ENCODE measurements at regions not wholly inside any gene's neighbourhood (a gene's known extent, or its start where the extent isn't known, plus 50 kb on each side); places are given as distances from the start of the nearest gene placed in this dataset.

GRCh38 chr9:79362100-79363081, 209.4 kb upstream of the TLE4 start:
- no peak for DNase-seq

DNA sequence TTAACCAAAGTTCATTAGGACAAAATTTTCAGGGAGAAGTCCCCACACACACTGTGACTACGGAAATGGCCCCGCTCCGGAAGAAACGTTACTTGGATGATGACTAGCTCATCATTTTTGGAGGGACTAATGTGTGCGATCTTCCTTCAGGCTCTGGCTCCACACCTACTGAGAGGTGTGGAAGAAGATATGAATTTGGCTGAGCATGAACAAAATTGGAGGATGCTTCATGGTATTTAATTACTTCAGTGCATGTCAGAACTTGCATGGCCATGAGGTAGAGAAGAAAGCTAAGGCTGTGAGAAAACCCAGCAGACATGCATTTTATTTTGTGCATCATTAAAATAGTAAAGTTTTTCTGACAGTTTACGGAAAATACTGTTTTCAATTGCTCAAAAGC, 202.1 kb upstream of the TLE4 start:
- DNase-seq, result no peak

DNA sequence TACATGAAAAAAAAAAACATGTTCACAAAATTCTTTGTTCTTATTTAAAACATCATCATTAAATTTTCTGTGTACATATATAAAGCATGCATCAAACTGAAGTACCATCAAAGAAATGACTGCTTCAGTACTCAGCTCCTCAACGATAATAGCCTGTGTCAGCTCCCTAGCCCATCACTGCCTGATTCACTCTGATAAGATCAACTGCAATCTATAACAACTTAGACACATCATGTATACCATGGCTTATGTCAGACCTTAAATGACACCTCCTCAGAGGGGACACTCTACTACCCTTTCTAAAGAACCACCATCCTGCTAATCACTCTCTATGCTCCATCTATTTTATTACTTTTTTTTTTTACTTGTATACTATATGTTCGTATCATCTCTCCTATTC, 200.5 kb upstream of the TLE4 start:
- DNase-seq, result no peak

DNA sequence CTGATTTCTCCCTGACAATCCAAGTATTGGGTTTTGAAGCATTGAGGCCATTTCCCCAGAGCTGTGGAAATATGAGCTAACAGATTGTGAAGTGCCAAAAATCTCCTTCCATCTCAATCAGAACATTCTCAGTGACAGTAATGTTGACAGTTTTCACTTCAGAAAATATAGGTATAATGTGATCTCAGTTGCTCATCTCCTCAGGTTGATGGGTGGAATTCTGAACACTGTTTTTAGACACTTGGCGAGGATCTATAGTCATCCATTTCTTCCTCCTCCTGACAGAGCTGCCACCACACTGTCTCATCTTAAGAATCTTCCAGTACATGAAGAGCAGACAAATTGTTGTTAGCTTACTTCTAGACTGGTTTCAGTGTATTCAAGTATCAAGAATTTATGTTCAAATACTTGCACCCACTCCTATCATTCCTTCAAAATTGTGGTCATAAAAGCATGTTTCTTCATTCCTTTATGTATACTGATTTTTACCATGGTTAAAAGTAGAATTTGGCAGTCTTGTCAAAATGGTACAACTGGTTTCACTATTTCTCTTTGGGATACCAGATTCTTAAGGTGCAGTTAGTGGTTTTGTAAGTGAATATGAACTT, 199.7 kb upstream of the TLE4 start:
- DNase-seq, result no peak

DNA sequence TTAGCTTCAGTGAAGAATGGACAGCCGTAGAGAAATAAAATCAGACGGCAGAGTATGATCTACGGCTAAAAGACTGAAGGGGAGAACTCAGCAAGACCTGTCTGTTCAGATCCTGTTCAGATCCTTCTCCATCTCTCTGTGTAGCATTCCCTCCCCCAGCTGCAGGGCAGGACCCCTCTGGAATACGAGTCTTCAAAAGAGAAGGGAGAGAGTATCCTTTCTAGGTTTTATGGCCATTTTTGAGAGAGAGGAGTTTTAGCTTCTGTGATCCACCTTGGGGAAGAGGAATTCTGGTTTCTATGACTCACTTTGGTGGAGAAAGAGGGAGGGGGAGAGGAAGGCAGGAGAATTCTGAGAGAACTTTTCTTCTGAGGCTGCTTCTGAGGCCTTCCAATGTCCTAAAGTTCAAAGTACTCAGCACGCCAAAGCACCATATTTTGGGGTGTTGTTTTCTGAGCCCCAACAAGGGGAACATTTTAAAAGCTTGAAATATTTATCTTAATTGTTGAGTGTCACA, 194.4 kb upstream of the TLE4 start:
- no peak for DNase-seq

- DNase-seq, result no peak
Observed at GRCh38 chr9:79378107-79378506, 193.7 kb upstream of the TLE4 start.

- DNase-seq, result no peak
Observed at GRCh38 chr9:79382044-79382443, 189.7 kb upstream of the TLE4 start.

- no peak for DNase-seq
Observed at GRCh38 chr9:79382458-79382857, 189.3 kb upstream of the TLE4 start.

- no peak for DNase-seq
Observed at GRCh38 chr9:79383096-79383495, 188.7 kb upstream of the TLE4 start.

DNA sequence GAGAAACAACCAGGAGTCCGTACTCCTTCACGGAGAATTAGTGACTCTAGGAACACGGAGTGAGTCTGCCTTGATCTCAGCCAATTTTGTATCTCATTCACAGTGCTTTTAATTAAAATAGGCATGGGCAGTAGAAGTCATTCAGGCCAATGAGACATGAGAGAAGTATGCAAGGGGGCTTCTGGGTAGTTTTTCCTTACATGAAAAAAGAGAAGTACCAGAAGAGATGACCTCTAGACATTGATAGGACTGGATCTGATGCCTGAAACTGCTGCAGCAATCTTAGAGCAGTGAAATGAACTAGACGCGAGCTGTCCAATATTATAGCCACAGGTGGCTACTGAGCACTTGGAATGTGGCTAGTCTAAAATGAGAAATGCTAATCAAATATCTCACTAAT, 187.7 kb upstream of the TLE4 start:
- DNase-seq, result no peak

GRCh38 chr9:79384501-79384900, 187.3 kb upstream of the TLE4 start:
- no peak for DNase-seq

DNA sequence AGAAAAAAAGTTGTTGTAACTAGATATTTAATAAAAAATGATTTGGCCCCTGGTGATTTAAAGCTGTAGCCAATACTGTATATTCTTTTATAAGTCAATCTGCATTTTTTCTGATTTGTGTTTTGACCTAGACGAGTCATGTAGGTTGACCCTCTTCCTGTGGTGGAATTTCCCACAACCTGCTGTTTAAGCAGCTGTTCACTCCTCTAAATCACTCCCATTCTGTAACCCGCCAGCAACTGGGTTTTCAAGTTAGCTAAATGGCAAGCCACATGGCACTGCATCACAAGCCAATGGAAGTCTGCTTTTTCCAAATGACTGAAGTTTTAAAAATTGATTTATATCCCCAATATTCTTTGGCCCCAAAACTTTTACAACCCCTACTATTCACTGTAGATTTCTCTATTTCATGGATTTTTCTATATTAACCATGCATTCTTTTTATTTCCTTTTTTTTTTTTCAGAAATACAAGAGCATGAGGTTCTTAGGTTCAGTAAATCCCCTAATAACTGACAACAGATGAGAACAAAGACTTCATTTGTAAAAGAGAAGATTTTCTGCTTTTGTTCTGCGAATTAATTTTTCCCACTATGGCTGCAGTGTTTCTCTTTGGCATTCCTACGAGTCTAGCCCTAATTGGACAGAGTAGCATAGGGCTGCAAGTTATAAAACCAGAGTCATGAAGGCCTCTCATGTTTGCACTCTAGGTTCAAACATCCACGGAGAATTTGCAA, 184.5 kb upstream of the TLE4 start:
- DNase-seq, result peak; percentile 49

DNA sequence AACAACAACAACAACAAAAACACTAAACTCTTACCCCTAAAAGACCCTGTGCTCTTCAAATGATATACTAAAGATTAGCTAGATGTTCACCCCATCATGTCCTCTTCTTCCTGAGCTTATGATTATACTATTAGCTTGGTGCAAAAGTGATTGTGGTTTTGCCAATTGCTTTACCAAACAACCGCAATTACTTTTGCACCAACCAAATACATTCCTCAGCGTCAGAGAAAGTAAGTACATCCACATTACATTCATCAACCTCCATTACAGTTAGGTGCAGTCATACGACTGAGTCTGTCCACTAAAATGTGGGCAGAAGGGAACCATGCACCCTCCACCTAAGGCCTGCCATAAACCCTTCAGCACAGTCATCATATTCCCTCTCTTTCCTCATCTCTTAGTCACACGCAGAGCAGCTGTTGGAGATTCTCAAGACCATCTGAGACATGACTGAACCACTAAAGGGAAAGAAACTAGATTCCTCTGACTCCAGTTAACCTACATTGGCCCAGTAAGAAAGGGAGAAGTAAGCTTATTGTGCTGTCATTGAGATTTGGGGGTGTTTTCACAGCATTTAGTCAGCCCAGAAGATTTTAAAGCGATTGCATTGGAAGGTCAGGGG, 181.6 kb upstream of the TLE4 start:
- no peak for DNase-seq

DNA sequence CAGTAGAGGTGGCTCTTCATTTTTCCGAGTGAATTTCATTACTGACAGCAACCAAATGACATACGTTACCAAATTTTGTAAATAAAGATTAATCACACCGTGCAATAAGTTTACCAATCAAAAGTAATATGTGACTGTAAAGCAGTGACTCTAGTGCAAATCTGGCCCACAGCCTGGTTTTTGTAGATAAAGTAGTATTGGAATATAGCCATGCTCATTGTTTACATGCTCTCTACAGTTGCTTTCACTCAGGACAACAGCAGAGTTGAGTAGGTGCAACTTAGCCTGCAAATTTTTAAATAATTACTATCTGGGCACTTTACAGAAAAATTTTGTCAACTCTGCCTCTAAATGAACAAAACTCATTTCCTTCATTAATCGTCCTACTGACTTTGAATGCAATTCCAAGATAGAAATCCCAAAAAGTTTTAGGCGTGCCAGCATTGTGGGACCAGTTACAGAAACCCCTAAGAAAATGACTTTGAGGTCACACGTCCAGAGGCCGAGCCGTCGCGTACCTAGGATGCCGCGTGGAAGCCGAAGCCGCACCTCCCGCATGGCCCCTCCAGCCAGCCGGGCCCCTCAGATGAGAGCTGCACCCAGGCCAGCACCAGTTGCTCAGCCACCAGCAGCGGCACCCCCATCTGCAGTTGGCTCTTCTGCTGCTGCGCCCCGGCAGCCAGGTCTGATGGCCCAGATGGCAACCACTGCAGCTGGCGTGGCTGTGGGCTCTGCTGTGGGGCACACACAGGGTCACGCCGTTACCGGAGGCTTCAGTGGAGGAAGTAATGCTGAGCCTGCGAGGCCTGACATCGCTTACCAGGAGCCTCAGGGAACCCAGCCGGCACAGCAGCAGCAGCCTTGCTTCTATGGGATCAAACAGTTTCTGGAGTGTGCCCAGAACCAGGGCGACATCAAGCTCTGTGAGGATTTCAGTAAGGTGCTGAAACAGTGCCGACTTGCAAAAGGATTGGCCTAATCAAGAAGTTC, 180.7 kb upstream of the TLE4 start:
- DNase-seq, result no peak

- DNase-seq, result no peak
Observed at GRCh38 chr9:79395228-79395627, 176.5 kb upstream of the TLE4 start.

DNA sequence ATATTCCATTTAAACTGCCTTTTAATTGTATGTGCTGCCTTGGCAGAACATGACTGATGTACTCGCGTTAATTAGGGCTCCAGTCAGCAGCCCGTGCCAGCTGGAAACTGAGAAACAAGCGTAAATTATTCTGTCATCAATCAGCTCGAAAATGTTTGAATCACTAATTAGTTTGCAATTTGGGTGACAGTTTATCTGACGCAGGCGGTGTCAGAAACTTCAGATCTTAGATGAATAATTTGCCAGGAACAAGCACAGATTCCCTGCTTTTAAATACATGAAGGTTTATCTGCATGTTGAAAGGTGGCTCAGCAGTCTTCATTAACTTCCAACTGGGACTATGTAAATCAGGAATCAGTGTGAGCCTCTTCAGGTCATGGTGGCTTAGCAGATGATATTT, 176.0 kb upstream of the TLE4 start:
- no peak for DNase-seq

DNA sequence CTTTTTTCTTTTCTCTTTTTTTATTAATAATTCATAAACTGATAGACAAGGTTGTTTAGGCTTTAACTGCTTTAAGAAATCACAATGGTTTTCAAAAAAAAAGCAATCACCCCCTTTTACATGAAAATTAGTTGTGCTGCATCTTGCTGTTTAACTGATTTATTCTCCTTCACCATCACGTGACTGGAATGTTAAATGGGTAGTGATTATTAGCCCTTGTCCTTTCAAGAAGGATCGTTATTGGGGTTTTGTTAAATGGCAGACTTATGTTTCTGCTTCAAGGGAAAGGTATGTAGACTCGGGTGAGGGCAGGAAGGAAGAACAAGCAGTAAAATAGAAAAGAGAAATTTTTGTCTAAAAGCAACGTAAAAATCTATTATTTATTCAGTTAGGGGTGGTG, 175.6 kb upstream of the TLE4 start:
- DNase-seq, result no peak

- no peak for DNase-seq
Observed at GRCh38 chr9:79403495-79403894, 168.3 kb upstream of the TLE4 start.

- DNase-seq, result no peak
Observed at GRCh38 chr9:79408200-79408599, 163.6 kb upstream of the TLE4 start.

GRCh38 chr9:79408617-79409016, 163.1 kb upstream of the TLE4 start:
- no peak for DNase-seq

GRCh38 chr9:79409182-79409823, 162.5 kb upstream of the TLE4 start:
- DNase-seq, result no peak
